CD14-positive monocyte (primary cell): ENCODE measurements at regions not wholly inside any gene's neighbourhood (a gene's known extent, or its start where the extent isn't known, plus 50 kb on each side); places are given as distances from the start of the nearest gene placed in this dataset.

Experiments used
- DNase-seq, 3 donors: peaks; one replicate each; pipeline ENCODE4 v3.0.0-alpha.2; 2011 to 2022
- H2AFZ ChIP-seq: 2 replicates; pipeline ENCODE4 v1.6.0; 2012; ENCODE audit warnings: mild to moderate bottlenecking, low read depth, low read length, inconsistent platforms; ENCODE audit not compliant: insufficient read depth, poor library complexity, severe bottlenecking
- H3K27ac ChIP-seq, 2 donors: 1 replicate in 1 of 2; 2 replicates in 1 of 2; pipeline ENCODE4 v1.5.1; 2012 to 2013; ENCODE audit warnings: low read length in 2 of 2, control low read depth in 1 of 2, inconsistent platforms in 1 of 2, low read depth in 1 of 2, mild to moderate bottlenecking in 1 of 2
- H3K27me3 ChIP-seq, 2 donors: one replicate each; pipeline versions ENCODE4 v1.6.0 to v1.6.1; 2011 to 2013; ENCODE audit warnings: low read length in 2 of 2; ENCODE audit not compliant: control insufficient read depth in 2 of 2, insufficient read depth in 2 of 2
- H3K36me3 ChIP-seq, 2 donors: replicated peaks in 1 of 2; 1 replicate in 1 of 2; 2 replicates in 1 of 2; pipeline versions ENCODE4 v1.5.1 to v1.6.1; 2012 to 2013; ENCODE audit warnings: low read length in 2 of 2, control low read depth in 1 of 2, inconsistent platforms in 1 of 2, mild to moderate bottlenecking in 1 of 2; ENCODE audit not compliant: insufficient read depth in 2 of 2, control insufficient read depth in 1 of 2
- H3K4me1 ChIP-seq, 2 donors: 1 replicate in 1 of 2; 2 replicates in 1 of 2; pipeline versions ENCODE4 v1.5.1 to v1.6.1; 2012 to 2013; ENCODE audit warnings: low read length in 2 of 2, control low read depth in 1 of 2, inconsistent platforms in 1 of 2, mild to moderate bottlenecking in 1 of 2, moderate library complexity in 1 of 2; ENCODE audit not compliant: insufficient read depth in 2 of 2, control insufficient read depth in 1 of 2
- H3K4me2 ChIP-seq: replicated peaks from 2 replicates; pipeline ENCODE3; 2012; ENCODE audit warnings: low read length, moderate library complexity, mild to moderate bottlenecking; ENCODE audit not compliant: poor library complexity, severe bottlenecking; ENCODE audit errors: extremely low read depth
- H3K4me3 ChIP-seq, 3 experiments: fragments of 200-600 bp in 1 of 3; sonication (generic) in 1 of 3; replicated peaks in 1 of 3; 1 replicate in 2 of 3; 2 replicates in 1 of 3; pipeline ENCODE4 v1.5.1; 2011 to 2013; ENCODE audit warnings: low read length in 3 of 3, mild to moderate bottlenecking in 3 of 3, control low read depth in 2 of 3, low read depth in 2 of 3, inconsistent platforms in 1 of 3, moderate library complexity in 1 of 3
- H3K79me2 ChIP-seq: 2 replicates; pipeline ENCODE4 v1.6.0; 2012; ENCODE audit warnings: mild to moderate bottlenecking, control low read depth, inconsistent platforms, low read length, moderate library complexity; ENCODE audit not compliant: insufficient read depth
- H3K9ac ChIP-seq: 2 replicates; pipeline ENCODE4 v1.6.0; 2017; ENCODE audit warnings: low read length, mild to moderate bottlenecking; ENCODE audit not compliant: insufficient read depth, poor library complexity, severe bottlenecking
- H3K9me3 ChIP-seq, 2 donors: replicated peaks in 1 of 2; 1 replicate in 1 of 2; 2 replicates in 1 of 2; pipeline versions ENCODE4 v1.5.1 to v1.6.1; 2012 to 2013; ENCODE audit warnings: low read length in 2 of 2, control low read depth in 1 of 2; ENCODE audit not compliant: control insufficient read depth in 1 of 2, insufficient read depth in 1 of 2
- H4K20me1 ChIP-seq: 2 replicates; pipeline ENCODE4 v1.6.0; 2012; ENCODE audit warnings: mild to moderate bottlenecking, low read length, control low read depth, moderate library complexity; ENCODE audit not compliant: insufficient read depth
- H3K27ac Mint-ChIP-seq, 7 donors: one replicate each; pipeline ENCODE4 v1.8.0; 2020; ENCODE audit warnings: mild to moderate bottlenecking in 7 of 7, mixed read lengths in 7 of 7, moderate library complexity in 6 of 7, inconsistent platforms in 2 of 7
- H3K27me3 Mint-ChIP-seq, 3 donors: one replicate each; pipeline ENCODE4 v1.8.0; 2021 to 2022; ENCODE audit warnings: low read depth in 3 of 3, mild to moderate bottlenecking in 3 of 3, mixed read lengths in 3 of 3, moderate library complexity in 3 of 3, inconsistent platforms in 1 of 3
- H3K36me3 Mint-ChIP-seq, 2 donors: one replicate each; pipeline ENCODE4 v1.8.0; 2020; ENCODE audit warnings: mixed read lengths in 2 of 2, inconsistent platforms in 1 of 2, mild to moderate bottlenecking in 1 of 2
- H3K4me1 Mint-ChIP-seq: one replicate; pipeline ENCODE4 v1.8.0; 2020; ENCODE audit warnings: mild to moderate bottlenecking, mixed read lengths
- H3K4me3 Mint-ChIP-seq, 2 donors: one replicate each; pipeline ENCODE4 v1.8.0; 2020; ENCODE audit warnings: mild to moderate bottlenecking in 2 of 2, mixed read lengths in 2 of 2, moderate library complexity in 1 of 2
- H3K9me3 Mint-ChIP-seq, 7 donors: one replicate each; pipeline ENCODE4 v1.8.0; 2020 to 2022; ENCODE audit warnings: mixed read lengths in 7 of 7, mild to moderate bottlenecking in 6 of 7, moderate library complexity in 6 of 7, inconsistent platforms in 2 of 7
- WGBS: methylation state at CpG from one replicate; pipeline ENCODE4 v1.1.5; 2013; ENCODE audit warnings: missing lambda C conversion rate; ENCODE audit not compliant: insufficient coverage; 5-methylcytosine and 5-hydroxymethylcytosine counted together
- intact Hi-C, 2 donors: fragments of 100-400 bp; cut with micrococcal nuclease; formaldehyde crosslinking; loops; one replicate each; pipeline versions ENCODE4 v1.15.0 to v1.15.1; 2023
- TF ChIP-seq, protein P1 (sequence below): fragments of 200-600 bp; IDR thresholded peaks from one replicate; pipeline ENCODE4 v1.8.0; 2022; ENCODE audit warnings: antibody characterized with exemption, mild to moderate bottlenecking

DNA sequence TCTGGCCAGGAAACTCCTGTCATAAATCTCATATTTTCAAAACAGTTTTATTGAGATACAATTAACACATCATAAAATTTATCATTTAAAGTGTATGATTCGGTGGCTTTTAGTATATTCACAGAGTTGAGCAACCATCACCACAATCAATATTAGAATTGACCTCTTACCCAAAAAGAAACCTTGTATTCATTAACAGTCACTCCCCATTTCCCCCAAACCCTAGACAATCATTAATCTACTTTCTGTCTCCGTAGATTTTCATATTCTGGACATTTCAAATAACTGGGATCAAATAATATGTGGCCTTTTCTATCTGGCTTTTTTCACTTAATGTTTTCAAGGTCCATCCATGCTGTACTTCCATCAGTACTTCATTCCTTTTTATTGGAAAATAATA lies 145.7 kb upstream of the RORA start:
- H3K27me3 Mint-ChIP-seq, result peaks cover 0 to 3% (median 0%) of the 10 kb centered on the region in 3 donors

DNA sequence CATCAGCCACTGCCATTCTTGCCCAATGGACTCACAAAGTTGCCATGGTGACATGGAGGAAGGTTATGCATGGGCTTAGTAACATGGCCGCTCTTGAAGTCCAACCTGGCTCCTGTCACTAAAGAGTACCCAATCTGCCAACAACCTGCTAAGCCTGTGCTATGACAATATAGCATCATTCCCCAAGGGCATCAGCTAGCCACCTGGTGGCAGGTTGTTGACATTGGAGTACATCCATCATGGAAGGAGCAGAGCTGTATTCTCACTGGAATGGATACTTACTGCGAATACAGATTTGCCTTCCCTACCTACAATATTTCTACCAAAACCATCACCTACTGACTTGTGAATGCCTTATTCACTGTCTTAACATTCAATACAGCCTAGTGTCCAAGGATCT lies 138.9 kb upstream of the RORA start:
- Histone ChIP-seq H3K4me1 (no peaks in the 10 kb centered on the region), H3K9me3 (peaks cover 20 to 22% of the 10 kb centered on the region in 2 donors), H3K27me3 (no peaks in the 10 kb centered on the region), H3K79me2 (no peaks in the 10 kb centered on the region), H3K36me3 (no peaks in the 10 kb centered on the region), H3K27ac (no peak overlapping the region), H2AFZ (no peak overlapping the region), H3K4me2 (no peak overlapping the region), H4K20me1 (no peaks in the 10 kb centered on the region), H3K9ac (no peak overlapping the region), H3K4me3 (no peak overlapping the region)
- Mint-ChIP-seq H3K9me3 (peaks cover 7 to 25% (median 15%) of the 10 kb centered on the region in 7 donors), H3K27ac (no peak overlapping the region), H3K36me3 (no peaks in the 10 kb centered on the region), H3K4me3 (no peak overlapping the region), H3K4me1 (no peaks in the 10 kb centered on the region), H3K27me3 (no peaks in the 10 kb centered on the region)
- no peak for DNase-seq
- intact Hi-C loops, result no loop called here
- 100% methylated on average over 1 of the region's 2 CpGs for WGBS
- TF ChIP-seq, protein P1, sequence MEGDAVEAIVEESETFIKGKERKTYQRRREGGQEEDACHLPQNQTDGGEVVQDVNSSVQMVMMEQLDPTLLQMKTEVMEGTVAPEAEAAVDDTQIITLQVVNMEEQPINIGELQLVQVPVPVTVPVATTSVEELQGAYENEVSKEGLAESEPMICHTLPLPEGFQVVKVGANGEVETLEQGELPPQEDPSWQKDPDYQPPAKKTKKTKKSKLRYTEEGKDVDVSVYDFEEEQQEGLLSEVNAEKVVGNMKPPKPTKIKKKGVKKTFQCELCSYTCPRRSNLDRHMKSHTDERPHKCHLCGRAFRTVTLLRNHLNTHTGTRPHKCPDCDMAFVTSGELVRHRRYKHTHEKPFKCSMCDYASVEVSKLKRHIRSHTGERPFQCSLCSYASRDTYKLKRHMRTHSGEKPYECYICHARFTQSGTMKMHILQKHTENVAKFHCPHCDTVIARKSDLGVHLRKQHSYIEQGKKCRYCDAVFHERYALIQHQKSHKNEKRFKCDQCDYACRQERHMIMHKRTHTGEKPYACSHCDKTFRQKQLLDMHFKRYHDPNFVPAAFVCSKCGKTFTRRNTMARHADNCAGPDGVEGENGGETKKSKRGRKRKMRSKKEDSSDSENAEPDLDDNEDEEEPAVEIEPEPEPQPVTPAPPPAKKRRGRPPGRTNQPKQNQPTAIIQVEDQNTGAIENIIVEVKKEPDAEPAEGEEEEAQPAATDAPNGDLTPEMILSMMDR, result no peak

More for the DNA sequence above, 145.7 kb upstream of the RORA start:
- Histone ChIP-seq H2AFZ (no peak overlapping the region), H3K9ac (no peak overlapping the region), H3K79me2 (no peaks in the 10 kb centered on the region), H3K4me3 (no peak overlapping the region), H3K4me2 (no peak overlapping the region), H3K36me3 (no peaks in the 10 kb centered on the region), H4K20me1 (no peaks in the 10 kb centered on the region), H3K27ac (no peak overlapping the region), H3K9me3 (peaks cover 5 to 12% of the 10 kb centered on the region in 2 donors), H3K27me3 (no peaks in the 10 kb centered on the region), H3K4me1 (no peaks in the 10 kb centered on the region)
- no peaks in the 10 kb centered on the region for H3K36me3 Mint-ChIP-seq
- H3K4me3 Mint-ChIP-seq, result no peak overlapping the region
- WGBS, result 100% methylated on average over 1 of the region's 2 CpGs
- no peak overlapping the region for H3K27ac Mint-ChIP-seq
- peaks cover 6 to 18% (median 11%) of the 10 kb centered on the region in 7 donors for H3K9me3 Mint-ChIP-seq
- H3K4me1 Mint-ChIP-seq, result no peaks in the 10 kb centered on the region
- intact Hi-C loops, result no loop called here
- TF ChIP-seq, protein P1, result no peak
- no peak for DNase-seq
